A549 (cell line): ENCODE measurements at regions not wholly inside any gene's neighbourhood (a gene's known extent, or its start where the extent isn't known, plus 50 kb on each side); places are given as distances from the start of the nearest gene placed in this dataset.
A peak's percentile ranks its signal among the peaks of the same experiment; 100 is the strongest.

Source experiments
- ATAC-seq, 2 experiments: fragments of 200-7000 bp in 1 of 2; fragments of >200 bp in 1 of 2; cut with Nextera tagmentation in 1 of 2; cut with Tn5 transposase in 1 of 2; 3 replicates each; pipeline versions ENCODE4 v1.8.0 to v1.9.1; 2018 to 2020; ENCODE audit warnings: mild to moderate bottlenecking in 1 of 2, moderate library complexity in 1 of 2
- CTCF ChIA-PET: fragments of 300-600 bp; sonication (Branson Sonifier 250); formaldehyde crosslinking; extraction: SDS; loops from one replicate; lab custom pipeline; 2021; ENCODE audit warnings: antibody characterized with exemption, inconsistent platforms; lab: Yijun Ruan, JAX
- POLR2A ChIA-PET: fragments of 350-600 bp; formaldehyde crosslinking; extraction: SDS; loops from one replicate; lab custom pipeline; 2021; ENCODE audit warnings: antibody characterized with exemption, inconsistent platforms; lab: Yijun Ruan, JAX
- DNase-seq, 2 experiments: peaks; one replicate each; pipeline versions ENCODE4 v3.0.0 to v3.0.0-alpha.2; 2011 to 2016; ENCODE audit warnings: low read depth in 1 of 2, low spot score in 1 of 2
- FAIRE-seq: peaks from 2 replicates; lab custom pipeline; 2011; peaks lifted over from hg19 to GRCh38; lab: Jason Lieb, UNC
- H3K27ac ChIP-seq, 2 experiments: fragments of >200 bp; sonication (Bioruptor Twin); formaldehyde crosslinking; 3 replicates each; pipeline ENCODE4 v1.5.1; 2016 to 2017
- H3K4me1 ChIP-seq: fragments of >200 bp; sonication (Bioruptor Twin); formaldehyde crosslinking; 3 replicates; pipeline ENCODE4 v1.6.1; 2016
- H3K4me2 ChIP-seq: fragments of >200 bp; sonication (Bioruptor Twin); formaldehyde crosslinking; 3 replicates; pipeline ENCODE4 v1.6.1; 2016
- H3K4me3 ChIP-seq: fragments of >200 bp; sonication (Bioruptor Twin); formaldehyde crosslinking; 3 replicates; pipeline ENCODE4 v1.5.1; 2016
- H3K9me3 ChIP-seq: fragments of >200 bp; sonication (Bioruptor Twin); formaldehyde crosslinking; 3 replicates; pipeline ENCODE4 v1.6.1; 2016
- ATOH8 ChIP-seq: fragments of 250-450 bp; sonication (Bioruptor Pico); IDR thresholded peaks from 2 replicates; pipeline ENCODE4 v1.5.0; 2020; ENCODE audit warnings: low read depth, mild to moderate bottlenecking, moderate library complexity
- BHLHE40 ChIP-seq: IDR thresholded peaks from 2 replicates; pipeline ENCODE4 v1.6.1; 2012; ENCODE audit warnings: low read depth, low read length, inconsistent platforms
- CBX2 ChIP-seq: fragments of 200-600 bp; sonication (generic); IDR thresholded peaks from 2 replicates; pipeline ENCODE4 v1.6.1; 2016; ENCODE audit warnings: low read depth, mild to moderate bottlenecking, borderline replicate concordance
- CEBPB ChIP-seq, 2 experiments: fragments of >200 bp in 1 of 2; sonication (Bioruptor Twin) in 1 of 2; formaldehyde crosslinking in 1 of 2; IDR thresholded peaks; 2 replicates each; pipeline ENCODE4 v1.6.1; 2012 to 2016
- CHD2 ChIP-seq: fragments of 150-350 bp; IDR thresholded peaks from 2 replicates; pipeline ENCODE4 v1.6.1; 2014; ENCODE audit warnings: low read length; ENCODE audit not compliant: partially characterized antibody
- CTCF ChIP-seq: fragments of >200 bp; sonication (Bioruptor Twin); formaldehyde crosslinking; IDR thresholded peaks from 3 replicates; pipeline ENCODE4 v1.5.1; 2016
- EHF ChIP-seq: fragments of 250-450 bp; sonication (Bioruptor Pico); IDR thresholded peaks from 2 replicates; pipeline ENCODE4 v1.5.0; 2020; ENCODE audit warnings: mild to moderate bottlenecking
- EHMT2 ChIP-seq: fragments of 200-600 bp; sonication (generic); IDR thresholded peaks from 2 replicates; pipeline ENCODE4 v1.6.1; 2016; ENCODE audit warnings: antibody characterized with exemption, low read depth, mild to moderate bottlenecking, moderate library complexity
- EP300 ChIP-seq, 2 experiments: fragments of >200 bp; sonication (Bioruptor Twin); formaldehyde crosslinking; IDR thresholded peaks; 2 replicates in 1 of 2; 3 replicates in 1 of 2; pipeline ENCODE4 v1.6.1; 2016 to 2017
- FOSB ChIP-seq: fragments of 250-450 bp; sonication (Bioruptor Pico); IDR thresholded peaks from 2 replicates; pipeline ENCODE4 v1.5.0; 2020; ENCODE audit warnings: mild to moderate bottlenecking, moderate library complexity
- FOSL2 ChIP-seq, 2 experiments: fragments of 450-650 bp in 1 of 2; fragments of >200 bp in 1 of 2; sonication (Bioruptor Twin) in 1 of 2; formaldehyde crosslinking; IDR thresholded peaks; 2 replicates each; pipeline versions ENCODE4 v1.5.0 to v1.6.1; 2016 to 2020; ENCODE audit warnings: mild to moderate bottlenecking in 1 of 2, moderate library complexity in 1 of 2
- HEYL ChIP-seq: fragments of 250-450 bp; sonication (Bioruptor Pico); IDR thresholded peaks from 2 replicates; pipeline ENCODE4 v1.8.0; 2021; ENCODE audit warnings: mild to moderate bottlenecking, moderate library complexity
- HMGXB4 ChIP-seq: fragments of 250-450 bp; sonication (Bioruptor Pico); IDR thresholded peaks from 2 replicates; pipeline ENCODE4 v1.5.0; 2021; ENCODE audit warnings: mild to moderate bottlenecking, moderate library complexity, borderline replicate concordance
- HOXA7 ChIP-seq: fragments of 250-450 bp; sonication (Bioruptor Pico); IDR thresholded peaks from 2 replicates; pipeline ENCODE4 v1.5.0; 2020; ENCODE audit warnings: mild to moderate bottlenecking, moderate library complexity
- HOXB13 ChIP-seq: fragments of 250-450 bp; sonication (Bioruptor Pico); IDR thresholded peaks from 2 replicates; pipeline ENCODE4 v1.5.0; 2020; ENCODE audit warnings: low read depth, mild to moderate bottlenecking, moderate library complexity
- KDM1A ChIP-seq: fragments of 200-600 bp; sonication (generic); IDR thresholded peaks from 2 replicates; pipeline ENCODE4 v1.6.1; 2016; ENCODE audit warnings: low read depth, mild to moderate bottlenecking
- KDM5A ChIP-seq: fragments of 200-600 bp; sonication (generic); IDR thresholded peaks from 2 replicates; pipeline ENCODE4 v1.6.1; 2016; ENCODE audit warnings: antibody characterized with exemption, mild to moderate bottlenecking
- MAFK ChIP-seq: fragments of 450-650 bp; IDR thresholded peaks from 2 replicates; pipeline ENCODE4 v1.6.1; 2014; ENCODE audit not compliant: partially characterized antibody
- MYC ChIP-seq: IDR thresholded peaks from 2 replicates; pipeline ENCODE4 v1.6.1; 2012; ENCODE audit warnings: mild to moderate bottlenecking, inconsistent platforms, low read length, improper control_type of control experiment, borderline replicate concordance
- NFE2L2 ChIP-seq: fragments of 150-350 bp; conservative IDR thresholded peaks from 2 replicates; pipeline ENCODE4 v1.6.1; 2014; ENCODE audit warnings: low read length
- NPAS2 ChIP-seq: fragments of 250-450 bp; sonication (Bioruptor Pico); IDR thresholded peaks from 2 replicates; pipeline ENCODE4 v1.8.0; 2022; ENCODE audit warnings: mild to moderate bottlenecking, moderate library complexity, borderline replicate concordance
- PHF8 ChIP-seq: fragments of 200-600 bp; sonication (generic); IDR thresholded peaks from 2 replicates; pipeline ENCODE4 v1.6.1; 2016; ENCODE audit warnings: low read depth, mild to moderate bottlenecking, antibody characterized with exemption, moderate library complexity, borderline replicate concordance
- RARB ChIP-seq: fragments of 250-450 bp; sonication (Bioruptor Pico); IDR thresholded peaks from 2 replicates; pipeline ENCODE4 v1.8.0; 2021; ENCODE audit warnings: mild to moderate bottlenecking, moderate library complexity
- RNF2 ChIP-seq: fragments of 200-600 bp; sonication (generic); IDR thresholded peaks from 2 replicates; pipeline ENCODE4 v1.6.1; 2016; ENCODE audit warnings: low read depth, mild to moderate bottlenecking, antibody characterized with exemption, moderate library complexity, borderline replicate concordance
- SMC3 ChIP-seq: fragments of >200 bp; sonication (Bioruptor Twin); formaldehyde crosslinking; IDR thresholded peaks from 3 replicates; pipeline ENCODE4 v1.6.1; 2018; ENCODE audit warnings: inconsistent platforms
- TP53 ChIP-seq: fragments of 250-450 bp; sonication (Bioruptor Pico); IDR thresholded peaks from 2 replicates; pipeline ENCODE4 v1.5.0; 2021; ENCODE audit warnings: mild to moderate bottlenecking, moderate library complexity
- USF2 ChIP-seq: fragments of 450-650 bp; IDR thresholded peaks from 2 replicates; pipeline ENCODE4 v1.6.1; 2014; ENCODE audit warnings: antibody characterized with exemption
- ZC3H11A ChIP-seq: fragments of 450-650 bp; IDR thresholded peaks from 2 replicates; pipeline ENCODE4 v1.6.1; 2014; ENCODE audit warnings: antibody characterized with exemption, mild to moderate bottlenecking
- ZFP36 ChIP-seq: fragments of 450-650 bp; IDR thresholded peaks from 2 replicates; pipeline ENCODE4 v1.6.1; 2014; ENCODE audit warnings: borderline replicate concordance; ENCODE audit not compliant: partially characterized antibody
- ZNF302 ChIP-seq: fragments of 250-450 bp; sonication (Bioruptor Pico); IDR thresholded peaks from 2 replicates; pipeline ENCODE4 v1.9.0; 2021; ENCODE audit warnings: inconsistent platforms, mild to moderate bottlenecking, moderate library complexity
- WGBS: methylation state at CpG from one replicate; pipeline ENCODE4 v1.1.6; 2017; ENCODE audit errors: missing lambda C conversion rate; 5-methylcytosine and 5-hydroxymethylcytosine counted together
- TF ChIP-seq, protein P1 (sequence below): IDR thresholded peaks from 2 replicates; pipeline ENCODE4 v1.6.1; 2012; ENCODE audit warnings: low read depth, borderline replicate concordance

DNA sequence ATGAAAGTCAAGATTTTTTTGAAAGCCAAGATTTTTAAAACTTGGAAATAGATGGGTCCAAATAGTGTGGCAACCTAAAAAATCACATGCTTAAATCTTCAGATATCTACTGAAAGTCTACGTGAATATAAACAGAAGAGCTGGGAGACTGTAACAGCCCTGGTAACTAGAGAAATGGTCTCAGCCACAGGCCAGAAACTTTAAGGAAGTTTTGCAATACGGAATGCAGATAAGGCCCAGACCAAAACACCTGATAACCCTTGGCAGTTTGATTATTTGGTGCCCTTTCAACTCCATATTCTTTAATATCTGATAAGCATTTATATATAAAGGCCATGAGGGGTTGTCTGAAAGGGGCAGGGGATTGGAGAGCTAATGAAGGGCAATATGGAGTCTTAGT is 537.3 kb upstream of the TGFBR2 start:
- DNase-seq, result no peak
- CTCF ChIA-PET, result interaction anchor here (1.7 kb wide), 1 partner anchor 26 kb away, joined by 7 read pairs; no protein-coding TSS in a partner anchor
- Histone ChIP-seq H3K4me1 (peaks cover 9% of the 10 kb centered on the region; the same call in 1 of the 3 replicates), H3K4me3 (no peak overlapping the region), H3K4me2 (no peak overlapping the region), H3K9me3 (no peaks in the 10 kb centered on the region), H3K27ac (no peak overlapping the region)
- no peak for TF ChIP-seq EP300 (IDR thresholded peaks at IDR 0.05)
- no peak for TF ChIP-seq RNF2
- TF ChIP-seq EHF (CRISPR knock-in tag), result no peak
- no peak for TF ChIP-seq NPAS2
- no peak for TF ChIP-seq CEBPB (IDR thresholded peaks at IDR 0.05)
- no peak for TF ChIP-seq PHF8
- TF ChIP-seq NFE2L2, result no peak
- no peak for TF ChIP-seq SMC3
- no peak for TF ChIP-seq HEYL (CRISPR knock-in tag)
- TF ChIP-seq ZC3H11A, result no peak
- no peak for TF ChIP-seq MYC
- TF ChIP-seq MAFK, result no peak
- TF ChIP-seq KDM1A, result no peak
- no peak for TF ChIP-seq ZNF302 (CRISPR knock-in tag)
- TF ChIP-seq HOXA7 (CRISPR knock-in tag), result no peak
- TF ChIP-seq USF2, result no peak
- FAIRE-seq, result no peak
- 71% methylated on average over 2 of the region's 2 CpGs for WGBS
- ATAC-seq, result no peak
- POLR2A ChIA-PET, result no interaction called here

DNA sequence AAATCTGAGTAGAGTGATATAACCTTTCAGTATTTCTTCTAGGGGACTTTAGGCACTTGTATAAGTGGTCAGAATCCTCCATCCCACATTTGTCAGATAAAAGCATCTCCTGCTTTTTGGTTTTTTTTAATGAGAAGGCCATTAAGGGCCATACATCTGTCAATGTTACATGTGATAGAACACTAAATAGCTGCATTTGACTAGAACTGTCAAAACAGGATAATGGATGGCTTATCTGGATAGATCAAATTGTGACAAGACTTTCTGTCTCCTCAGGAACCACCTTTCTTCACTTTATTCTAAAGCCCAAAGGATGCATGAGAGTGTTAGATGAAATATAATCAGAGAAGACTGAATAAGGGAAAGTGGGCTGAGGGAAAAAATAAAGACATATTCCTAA is 533.4 kb upstream of the TGFBR2 start:
- TF ChIP-seq ZNF302 (CRISPR knock-in tag) (no peak), ATOH8 (CRISPR knock-in tag) (no peak), PHF8 (no peak), FOSL2 (IDR thresholded peaks at IDR 0.05) (no peak), FOSL2 (CRISPR knock-in tag; IDR thresholded peaks at IDR 0.05) (no peak), HMGXB4 (no peak), CBX2 (no peak), KDM5A (no peak), TP53 (CRISPR knock-in tag) (no peak), ZFP36 (no peak), EHMT2 (no peak), FOSB (CRISPR knock-in tag) (no peak), HOXB13 (CRISPR knock-in tag) (no peak), BHLHE40 (no peak), EHF (CRISPR knock-in tag) (no peak), RARB (CRISPR knock-in tag) (no peak), CHD2 (no peak), HEYL (CRISPR knock-in tag) (no peak), CTCF (no peak), USF2 (no peak)
- TF ChIP-seq, protein P1, sequence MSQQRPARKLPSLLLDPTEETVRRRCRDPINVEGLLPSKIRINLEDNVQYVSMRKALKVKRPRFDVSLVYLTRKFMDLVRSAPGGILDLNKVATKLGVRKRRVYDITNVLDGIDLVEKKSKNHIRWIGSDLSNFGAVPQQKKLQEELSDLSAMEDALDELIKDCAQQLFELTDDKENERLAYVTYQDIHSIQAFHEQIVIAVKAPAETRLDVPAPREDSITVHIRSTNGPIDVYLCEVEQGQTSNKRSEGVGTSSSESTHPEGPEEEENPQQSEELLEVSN, result no peak
- DNase-seq (no peak), ATAC-seq (no peak), FAIRE-seq (peak; percentile 23)
- Histone ChIP-seq H3K9me3 (0 out of 3 replicates have a peak, but pooled peaks cover 6% of the 10 kb centered on the region), H3K27ac (no peak overlapping the region), H3K4me2 (no peak overlapping the region), H3K4me1 (peaks cover 9% of the 10 kb centered on the region; the same call in 1 of the 3 replicates), H3K4me3 (no peak overlapping the region)
- POLR2A ChIA-PET, result no interaction called here
- CTCF ChIA-PET, result no interaction called here
